Tibial nerve (tissue), 4 donors: ENCODE measurements at regions not wholly inside any gene's neighbourhood (a gene's known extent, or its start where the extent isn't known, plus 50 kb on each side); places are given as distances from the start of the nearest gene placed in this dataset.

ENCODE experiments used
- CTCF ChIP-seq, 5 experiments: fragments of 200-600 bp in 3 of 5; fragments of 450-650 bp in 2 of 5; sonication (generic) in 3 of 5; IDR thresholded peaks; one replicate each; pipeline ENCODE4 v1.5.1; 2016 to 2019; ENCODE audit warnings: antibody characterized with exemption in 5 of 5, mild to moderate bottlenecking in 3 of 5, moderate library complexity in 2 of 5
- EP300 ChIP-seq, 2 donors: sonication (generic); formaldehyde crosslinking; IDR thresholded peaks; one replicate each; pipeline ENCODE4 v1.6.1; 2017; ENCODE audit warnings: antibody characterized with exemption in 2 of 2, mild to moderate bottlenecking in 1 of 2
- POLR2A ChIP-seq, 2 donors: fragments of 450-650 bp; IDR thresholded peaks; one replicate each; pipeline ENCODE4 v1.6.1; 2017; ENCODE audit warnings: antibody characterized with exemption in 2 of 2, mild to moderate bottlenecking in 2 of 2, moderate library complexity in 2 of 2

GRCh38 chr6:170135461-170135820, 155.4 kb downstream of the DLL1 start:
- TF ChIP-seq CTCF (IDR thresholded peaks at IDR 0.05) (no peak), POLR2A (IDR thresholded peaks at IDR 0.05) (no peak), EP300 (IDR thresholded peaks at IDR 0.05) (no peak)
